ENCODE measurements at regions not wholly inside any gene's neighbourhood (a gene's known extent, or its start where the extent isn't known, plus 50 kb on each side); places are given as distances from the start of the nearest gene placed in this dataset.

GRCh38 chr7:346116-346898 lies 56.3 kb downstream of the FOXL3 start:
- Histone ChIP-seq H3K36me3 (replicated peaks; ENCODE audit: insufficient read depth, low read depth) (no peaks in the 10 kb centered on the region), H3K27ac (no peak overlapping the region), H3K4me1 (ENCODE audit: insufficient read depth) (peaks cover 20% of the 10 kb centered on the region), H3K9me3 (ENCODE audit: low read depth) (no peaks in the 10 kb centered on the region), H3K27me3 (no peaks in the 10 kb centered on the region), H3K4me2 (no peak overlapping the region), H3K4me3 (no peak overlapping the region), H2AFZ (no peak overlapping the region), H3K79me2 (no peaks in the 10 kb centered on the region), H4K20me1 (ENCODE audit: insufficient read depth, poor library complexity, severe bottlenecking) (no peaks in the 10 kb centered on the region), H3K9me2 (replicated peaks; ENCODE audit: insufficient read depth) (no peaks in the 10 kb centered on the region)
- TF ChIP-seq EZH2phosphoT487 (IDR thresholded peaks at IDR 0.05; ENCODE audit: low read depth, severe bottlenecking, unreplicated experiment), result no peak
- TF ChIP-seq EZH2 (IDR thresholded peaks at IDR 0.05; ENCODE audit: borderline replicate concordance), result no peak
- no peak for TF ChIP-seq CTCF (IDR thresholded peaks at IDR 0.05; ENCODE audit: poor library complexity)
- no peak for DNase-seq (ENCODE audit: low spot score)
- 97% methylated on average over 34 of the region's 60 CpGs for WGBS (ENCODE audit: low lambda C conversion rate, missing lambda C conversion rate)

GRCh38 chr7:347001-347590 lies 57.1 kb downstream of the FOXL3 start:
- Histone ChIP-seq H4K20me1 (ENCODE audit: insufficient read depth, poor library complexity, severe bottlenecking) (no peaks in the 10 kb centered on the region), H3K9me2 (replicated peaks; ENCODE audit: insufficient read depth) (no peaks in the 10 kb centered on the region), H3K4me2 (no peak overlapping the region), H3K9me3 (ENCODE audit: low read depth) (no peaks in the 10 kb centered on the region), H3K4me1 (ENCODE audit: insufficient read depth) (peaks cover 17% of the 10 kb centered on the region), H3K79me2 (no peaks in the 10 kb centered on the region), H3K27ac (no peak overlapping the region), H3K36me3 (replicated peaks; ENCODE audit: insufficient read depth, low read depth) (no peaks in the 10 kb centered on the region), H3K27me3 (no peaks in the 10 kb centered on the region), H3K4me3 (no peak overlapping the region), H2AFZ (no peak overlapping the region)
- TF ChIP-seq CTCF (IDR thresholded peaks at IDR 0.05; ENCODE audit: poor library complexity) (no peak), EZH2phosphoT487 (IDR thresholded peaks at IDR 0.05; ENCODE audit: low read depth, severe bottlenecking, unreplicated experiment) (no peak), EZH2 (IDR thresholded peaks at IDR 0.05; ENCODE audit: borderline replicate concordance) (no peak)
- DNase-seq (ENCODE audit: low spot score), result no peak
- 97% methylated on average over 20 of the region's 20 CpGs for WGBS (ENCODE audit: low lambda C conversion rate, missing lambda C conversion rate)

- no peak for DNase-seq (ENCODE audit: low spot score)
- Histone ChIP-seq H3K4me1 (ENCODE audit: insufficient read depth) (peaks cover 12% of the 10 kb centered on the region), H2AFZ (no peak overlapping the region), H3K79me2 (no peaks in the 10 kb centered on the region), H3K9me2 (replicated peaks; ENCODE audit: insufficient read depth) (no peaks in the 10 kb centered on the region), H3K27me3 (no peaks in the 10 kb centered on the region), H3K27ac (no peak overlapping the region), H3K36me3 (replicated peaks; ENCODE audit: insufficient read depth, low read depth) (no peaks in the 10 kb centered on the region), H3K4me3 (no peak overlapping the region), H4K20me1 (ENCODE audit: insufficient read depth, poor library complexity, severe bottlenecking) (no peaks in the 10 kb centered on the region), H3K4me2 (no peak overlapping the region), H3K9me3 (ENCODE audit: low read depth) (no peaks in the 10 kb centered on the region)
- TF ChIP-seq CTCF (IDR thresholded peaks at IDR 0.05; ENCODE audit: poor library complexity) (no peak), EZH2 (IDR thresholded peaks at IDR 0.05; ENCODE audit: borderline replicate concordance) (no peak)
- WGBS (ENCODE audit: low lambda C conversion rate, missing lambda C conversion rate), result 93% methylated on average over 28 of the region's 29 CpGs
Measured at GRCh38 chr7:347644-348479, 57.9 kb downstream of the FOXL3 start.

All from hepatocyte (in vitro differentiated cells).